ENCODE measurements at regions not wholly inside any gene's neighbourhood (a gene's known extent, or its start where the extent isn't known, plus 50 kb on each side); places are given as distances from the start of the nearest gene placed in this dataset.
A peak's percentile ranks its signal among the peaks of the same experiment; 100 is the strongest.

GRCh38 chr19:30651066-30651465, 278.9 kb downstream of the ZNF536 start:
- no peak for TF ChIP-seq CSRNP3 (CRISPR knock-in tag; IDR thresholded peaks at IDR 0.05)
- TF ChIP-seq ESRRG (CRISPR knock-in tag; IDR thresholded peaks at IDR 0.05): no peak
- TF ChIP-seq CSDC2 (CRISPR knock-in tag; IDR thresholded peaks at IDR 0.05): no peak
- no peak for TF ChIP-seq ZFP3 (CRISPR knock-in tag; IDR thresholded peaks at IDR 0.05)
- TF ChIP-seq, protein P1, sequence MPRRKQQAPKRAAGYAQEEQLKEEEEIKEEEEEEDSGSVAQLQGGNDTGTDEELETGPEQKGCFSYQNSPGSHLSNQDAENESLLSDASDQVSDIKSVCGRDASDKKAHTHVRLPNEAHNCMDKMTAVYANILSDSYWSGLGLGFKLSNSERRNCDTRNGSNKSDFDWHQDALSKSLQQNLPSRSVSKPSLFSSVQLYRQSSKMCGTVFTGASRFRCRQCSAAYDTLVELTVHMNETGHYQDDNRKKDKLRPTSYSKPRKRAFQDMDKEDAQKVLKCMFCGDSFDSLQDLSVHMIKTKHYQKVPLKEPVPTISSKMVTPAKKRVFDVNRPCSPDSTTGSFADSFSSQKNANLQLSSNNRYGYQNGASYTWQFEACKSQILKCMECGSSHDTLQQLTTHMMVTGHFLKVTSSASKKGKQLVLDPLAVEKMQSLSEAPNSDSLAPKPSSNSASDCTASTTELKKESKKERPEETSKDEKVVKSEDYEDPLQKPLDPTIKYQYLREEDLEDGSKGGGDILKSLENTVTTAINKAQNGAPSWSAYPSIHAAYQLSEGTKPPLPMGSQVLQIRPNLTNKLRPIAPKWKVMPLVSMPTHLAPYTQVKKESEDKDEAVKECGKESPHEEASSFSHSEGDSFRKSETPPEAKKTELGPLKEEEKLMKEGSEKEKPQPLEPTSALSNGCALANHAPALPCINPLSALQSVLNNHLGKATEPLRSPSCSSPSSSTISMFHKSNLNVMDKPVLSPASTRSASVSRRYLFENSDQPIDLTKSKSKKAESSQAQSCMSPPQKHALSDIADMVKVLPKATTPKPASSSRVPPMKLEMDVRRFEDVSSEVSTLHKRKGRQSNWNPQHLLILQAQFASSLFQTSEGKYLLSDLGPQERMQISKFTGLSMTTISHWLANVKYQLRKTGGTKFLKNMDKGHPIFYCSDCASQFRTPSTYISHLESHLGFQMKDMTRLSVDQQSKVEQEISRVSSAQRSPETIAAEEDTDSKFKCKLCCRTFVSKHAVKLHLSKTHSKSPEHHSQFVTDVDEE (CRISPR knock-in tag; IDR thresholded peaks at IDR 0.05): no peak
- TF ChIP-seq ISL1 (CRISPR knock-in tag; IDR thresholded peaks at IDR 0.05): no peak
- TF ChIP-seq ZNF8 (CRISPR knock-in tag; IDR thresholded peaks at IDR 0.05): no peak
- TF ChIP-seq TCF4 (CRISPR knock-in tag; IDR thresholded peaks at IDR 0.05; ENCODE audit: borderline replicate concordance): no peak
- no peak for TF ChIP-seq OSR1 (CRISPR knock-in tag; IDR thresholded peaks at IDR 0.05)
- no peak for ATAC-seq

DNA sequence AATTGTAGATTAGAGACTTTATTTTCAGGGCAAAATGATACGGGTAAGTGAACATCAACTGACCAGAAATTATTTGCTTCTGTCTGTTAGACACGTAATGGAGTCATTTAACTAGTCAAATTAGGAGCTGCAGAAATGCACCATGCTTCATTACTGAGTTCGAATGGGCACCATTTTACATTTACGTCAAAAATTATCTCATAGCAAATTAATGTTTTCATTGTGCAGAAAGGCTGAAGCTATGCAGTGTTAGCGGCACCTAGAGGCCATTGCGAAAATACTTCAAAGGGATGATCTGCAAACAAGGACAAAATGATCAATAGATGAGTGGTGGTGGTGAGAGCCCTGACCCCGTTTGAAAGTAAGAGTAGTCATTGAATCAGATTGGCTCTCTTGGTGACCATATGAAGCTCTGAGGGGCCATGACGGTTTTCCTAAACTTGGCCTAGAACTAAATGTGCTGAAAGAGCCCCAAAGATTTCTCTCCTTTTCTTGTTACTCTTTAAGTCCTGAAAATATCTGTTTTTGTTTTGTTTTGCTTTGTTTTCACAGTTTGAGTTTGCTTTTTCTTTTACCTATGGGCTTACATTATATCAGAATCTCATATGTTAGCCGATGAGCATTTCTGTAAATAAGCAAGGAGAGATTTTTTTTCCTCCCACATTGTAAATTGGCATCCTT, 277.9 kb downstream of the ZNF536 start:
- TF ChIP-seq ZC3H10 (CRISPR knock-in tag; IDR thresholded peaks at IDR 0.05): no peak
- TF ChIP-seq CSDC2 (CRISPR knock-in tag; IDR thresholded peaks at IDR 0.05): no peak
- peak; percentile 12; the same call in 1 of the 2 replicates for TF ChIP-seq ZFP3 (CRISPR knock-in tag; IDR thresholded peaks at IDR 0.05)
- no peak for TF ChIP-seq PPARA (CRISPR knock-in tag; IDR thresholded peaks at IDR 0.05; ENCODE audit: borderline replicate concordance)
- no peak for TF ChIP-seq ESRRG (CRISPR knock-in tag; IDR thresholded peaks at IDR 0.05)
- TF ChIP-seq CREB5 (CRISPR knock-in tag; IDR thresholded peaks at IDR 0.05; ENCODE audit: low read depth): 0 out of 2 replicates have a peak, but pooled peaks have one; percentile 9
- TF ChIP-seq BACH2 (CRISPR knock-in tag; IDR thresholded peaks at IDR 0.05; ENCODE audit: borderline replicate concordance): no peak
- no peak for TF ChIP-seq OSR1 (CRISPR knock-in tag; IDR thresholded peaks at IDR 0.05)
- TF ChIP-seq RARB (CRISPR knock-in tag; IDR thresholded peaks at IDR 0.05): no peak
- no peak for TF ChIP-seq ARNTL (CRISPR knock-in tag; IDR thresholded peaks at IDR 0.05; ENCODE audit: borderline replicate concordance, low read depth)
- TF ChIP-seq SNAI2 (CRISPR knock-in tag; IDR thresholded peaks at IDR 0.05): no peak
- TF ChIP-seq ISL1 (CRISPR knock-in tag; IDR thresholded peaks at IDR 0.05): no peak
- TF ChIP-seq, protein P2, sequence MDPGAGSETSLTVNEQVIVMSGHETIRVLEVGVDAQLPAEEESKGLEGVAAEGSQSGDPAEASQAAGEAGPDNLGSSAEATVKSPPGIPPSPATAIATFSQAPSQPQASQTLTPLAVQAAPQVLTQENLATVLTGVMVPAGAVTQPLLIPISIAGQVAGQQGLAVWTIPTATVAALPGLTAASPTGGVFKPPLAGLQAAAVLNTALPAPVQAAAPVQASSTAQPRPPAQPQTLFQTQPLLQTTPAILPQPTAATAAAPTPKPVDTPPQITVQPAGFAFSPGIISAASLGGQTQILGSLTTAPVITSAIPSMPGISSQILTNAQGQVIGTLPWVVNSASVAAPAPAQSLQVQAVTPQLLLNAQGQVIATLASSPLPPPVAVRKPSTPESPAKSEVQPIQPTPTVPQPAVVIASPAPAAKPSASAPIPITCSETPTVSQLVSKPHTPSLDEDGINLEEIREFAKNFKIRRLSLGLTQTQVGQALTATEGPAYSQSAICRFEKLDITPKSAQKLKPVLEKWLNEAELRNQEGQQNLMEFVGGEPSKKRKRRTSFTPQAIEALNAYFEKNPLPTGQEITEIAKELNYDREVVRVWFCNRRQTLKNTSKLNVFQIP (CRISPR knock-in tag; IDR thresholded peaks at IDR 0.05; ENCODE audit: borderline replicate concordance, low read depth): no peak
- no peak for TF ChIP-seq CSRNP3 (CRISPR knock-in tag; IDR thresholded peaks at IDR 0.05)
- TF ChIP-seq, protein P1 (CRISPR knock-in tag; IDR thresholded peaks at IDR 0.05): 0 out of 2 replicates have a peak, but pooled peaks have one; percentile 41
- TF ChIP-seq ZFP30 (CRISPR knock-in tag; IDR thresholded peaks at IDR 0.05): no peak
- no peak for TF ChIP-seq ZNF70 (CRISPR knock-in tag; IDR thresholded peaks at IDR 0.05)
- no peak for TF ChIP-seq ZNF8 (CRISPR knock-in tag; IDR thresholded peaks at IDR 0.05)
- peak; percentile 62 for ATAC-seq

All from SK-N-SH treated with all-trans-retinoic acid at 6 μM for 48 hours (cell line).